ENCODE measurements at regions not wholly inside any gene's neighbourhood (a gene's known extent, or its start where the extent isn't known, plus 50 kb on each side); places are given as distances from the start of the nearest gene placed in this dataset.
"Not testable (repeated sequence)": the region's sequence is repeated elsewhere in the genome, so short reads cannot be mapped to it uniquely, and the experiment has no call there.

- WGBS, 5 donors, result 48 to 86% (median 65%) methylated on average over 3 of the region's 3 CpGs
- Histone ChIP-seq H3K36me3 (no peaks in the 10 kb centered on the region), H3K27me3 (replicated peaks in 1 of 7) (no peaks in the 10 kb centered on the region), H3K9me3 (peaks cover 0 to 16% (median 4%) of the 10 kb centered on the region in 8 donors), H3K4me3 (no peak overlapping the region), H3K4me1 (no peaks in the 10 kb centered on the region), H3K27ac (no peak overlapping the region)
- intact Hi-C loops (cut with DNase I; ENCODE audit: low total_unique reads), result no loop called here
- TF ChIP-seq POLR2A (IDR thresholded peaks at IDR 0.05), result no peak
- DNase-seq, result no peak
Measured at GRCh38 chr5:60473654-60474053, 226.3 kb downstream of the DEPDC1B start.

GRCh38 chr5:60473027-60473426 lies 226.9 kb downstream of the DEPDC1B start:
- H3K4me3 ChIP-seq; H3K4me1 ChIP-seq; H3K27me3 ChIP-seq (replicated peaks in 1 of 7); H3K36me3 ChIP-seq; H3K27ac ChIP-seq; intact Hi-C loops (cut with DNase I; ENCODE audit: low total_unique reads); DNase-seq: not testable (repeated sequence)
- peaks cover 0 to 15% (median 4%) of the 10 kb centered on the region in 8 donors for H3K9me3 ChIP-seq

DNA sequence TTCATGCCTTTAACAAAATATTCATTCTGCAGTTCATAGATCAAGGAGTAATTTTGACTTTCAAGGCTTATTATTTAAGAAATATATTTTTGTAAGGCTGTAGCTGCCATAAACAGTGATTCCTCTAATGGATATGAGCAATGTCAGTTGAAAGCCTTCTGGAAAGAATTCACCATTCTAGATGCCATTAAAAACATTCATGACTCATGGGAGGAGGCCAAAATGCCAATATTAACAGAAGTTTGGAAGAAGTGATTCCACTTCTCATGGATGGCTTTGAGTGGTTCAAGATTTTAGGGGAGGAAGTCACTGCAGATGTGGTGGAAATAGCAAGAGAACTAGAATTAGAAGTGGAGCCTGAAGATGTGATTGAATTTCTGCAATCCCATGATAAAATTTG lies 229.1 kb downstream of the DEPDC1B start:
- Histone ChIP-seq H3K9me3 (peaks cover 0 to 9% (median 4%) of the 10 kb centered on the region in 8 donors), H3K27ac (no peak overlapping the region), H3K4me3 (no peak overlapping the region), H3K27me3 (replicated peaks in 1 of 7) (no peaks in the 10 kb centered on the region), H3K4me1 (no peaks in the 10 kb centered on the region), H3K36me3 (no peaks in the 10 kb centered on the region)
- no peak for TF ChIP-seq CTCF (IDR thresholded peaks at IDR 0.05 in 8 of 11, conservative IDR thresholded peaks at IDR 0.05 in 3 of 11)
- TF ChIP-seq POLR2AphosphoS5 (IDR thresholded peaks at IDR 0.05), result no peak
- intact Hi-C loops (cut with DNase I; ENCODE audit: low total_unique reads), result no loop called here
- no peak for DNase-seq

GRCh38 chr5:60469286-60469685 lies 230.7 kb downstream of the DEPDC1B start:
- no peak for DNase-seq
- no peak overlapping the region for H3K4me3 ChIP-seq
- WGBS, 5 donors, result 91 to 98% (median 97%) methylated on average over 1 of the region's 1 CpG
- no peaks in the 10 kb centered on the region for H3K27me3 ChIP-seq (replicated peaks in 1 of 7)
- H3K9me3 ChIP-seq, result peaks cover 0 to 9% (median 4%) of the 10 kb centered on the region in 8 donors
- TF ChIP-seq CTCF (IDR thresholded peaks at IDR 0.05 in 8 of 11, conservative IDR thresholded peaks at IDR 0.05 in 3 of 11), result no peak
- intact Hi-C loops (cut with DNase I; ENCODE audit: low total_unique reads), result no loop called here
- H3K36me3 ChIP-seq, result no peaks in the 10 kb centered on the region
- no peak overlapping the region for H3K27ac ChIP-seq
- H3K4me1 ChIP-seq, result no peaks in the 10 kb centered on the region

GRCh38 chr5:60463179-60463868 lies 236.6 kb downstream of the DEPDC1B start:
- Histone ChIP-seq H3K4me1 (no peaks in the 10 kb centered on the region), H3K27me3 (replicated peaks in 1 of 7) (no peaks in the 10 kb centered on the region), H3K4me3 (no peak overlapping the region), H3K36me3 (no peaks in the 10 kb centered on the region), H3K9me3 (no peaks in the 10 kb centered on the region), H3K27ac (no peak overlapping the region)
- WGBS, 5 donors, result 63 to 88% (median 75%) methylated on average over 5 of the region's 5 CpGs
- intact Hi-C loops (cut with DNase I; ENCODE audit: low total_unique reads), result no loop called here
- no peak for DNase-seq
- TF ChIP-seq POLR2A (IDR thresholded peaks at IDR 0.05) (no peak), CTCF (IDR thresholded peaks at IDR 0.05 in 8 of 11, conservative IDR thresholded peaks at IDR 0.05 in 3 of 11) (no peak), POLR2AphosphoS5 (IDR thresholded peaks at IDR 0.05) (no peak)

Measured in spleen (tissue), 11 donors.